K562 (cell line): ENCODE measurements at regions not wholly inside any gene's neighbourhood (a gene's known extent, or its start where the extent isn't known, plus 50 kb on each side); places are given as distances from the start of the nearest gene placed in this dataset.

Experiments
- ATAC-seq: fragments of 200-7000 bp; cut with Tn5 transposase; 3 replicates; pipeline ENCODE4 v1.9.1; 2020; ENCODE audit warnings: moderate library complexity
- BruUV-seq: library from RNA; stranded (reverse); fragments of 400-500 nt; replicated peaks from 2 replicates; lab custom pipeline; 2021; lab: Mats Ljungman, UMichigan
- CTCF ChIA-PET: fragments of 300-600 bp; formaldehyde crosslinking; extraction: SDS; loops from one replicate; lab custom pipeline; 2021; ENCODE audit warnings: low intra/inter-chr PET ratio; lab: Yijun Ruan, JAX
- POLR2A ChIA-PET: fragments of 300-600, 350-650 bp; sonication (Branson Sonifier 250); formaldehyde crosslinking; extraction: SDS; loops from one replicate; lab custom pipeline; 2021; ENCODE audit warnings: antibody characterized with exemption, inconsistent platforms; lab: Yijun Ruan, JAX
- DNase-seq, 4 experiments: peaks; one replicate each; pipeline versions ENCODE4 v3.0.0 to v3.0.0-alpha.2; 2011 to 2018; ENCODE audit warnings: low spot score in 3 of 4, mixed read lengths in 3 of 4; ENCODE audit errors: extremely low read depth in 1 of 4
- FAIRE-seq: peaks from 2 replicates; lab custom pipeline; 2011; peaks lifted over from hg19 to GRCh38; lab: Jason Lieb, UNC
- H2AFZ ChIP-seq: 2 replicates; pipeline ENCODE4 v1.6.0; 2011; ENCODE audit warnings: low read depth, low read length, control low read depth, inconsistent platforms
- H3K27ac ChIP-seq: fragments of 200-600 bp; 3 replicates; pipeline ENCODE4 v1.8.0; 2011; ENCODE audit warnings: low read depth, mild to moderate bottlenecking, control low read depth, inconsistent platforms, low read length, moderate library complexity, mixed read lengths; ENCODE audit errors: extremely low read depth
- H3K27me3 ChIP-seq, 2 experiments: fragments of 300-600 bp in 1 of 2; 2 replicates in 1 of 2; 3 replicates in 1 of 2; pipeline versions ENCODE4 v1.6.0 to v1.8.0; 2011; ENCODE audit warnings: inconsistent platforms in 2 of 2, low read length in 2 of 2, mild to moderate bottlenecking in 1 of 2, mixed read lengths in 1 of 2, moderate library complexity in 1 of 2; ENCODE audit not compliant: control insufficient read depth in 2 of 2, insufficient read depth in 2 of 2
- H3K36me3 ChIP-seq: fragments of 300-600 bp; 3 replicates; pipeline ENCODE4 v1.8.0; 2011; ENCODE audit warnings: mild to moderate bottlenecking, low read length, inconsistent platforms; ENCODE audit not compliant: control insufficient read depth, insufficient read depth
- H3K4me1 ChIP-seq, 2 experiments: fragments of 200-600 bp in 1 of 2; replicated peaks in 1 of 2; 2 replicates in 1 of 2; 3 replicates in 1 of 2; pipeline versions ENCODE4 v1.5.1 to v1.8.0; 2011; ENCODE audit warnings: inconsistent platforms in 2 of 2, low read length in 2 of 2, mild to moderate bottlenecking in 1 of 2, mixed read lengths in 1 of 2, moderate library complexity in 1 of 2; ENCODE audit not compliant: control insufficient read depth in 2 of 2, insufficient read depth in 2 of 2
- H3K4me2 ChIP-seq: 2 replicates; pipeline ENCODE4 v1.6.1; 2011; ENCODE audit warnings: low read length, control low read depth, inconsistent platforms, mixed read lengths; ENCODE audit not compliant: insufficient read depth
- H3K4me3 ChIP-seq: fragments of 200-600 bp; sonication (generic), shearing (Covaris generic); 2 replicates; pipeline ENCODE4 v1.5.1; 2016; ENCODE audit warnings: control low read depth, inconsistent platforms
- H3K79me2 ChIP-seq: fragments of 200-600 bp; 3 replicates; pipeline ENCODE4 v1.8.0; 2011; ENCODE audit warnings: low read length, inconsistent platforms; ENCODE audit not compliant: control insufficient read depth, insufficient read depth
- H3K9ac ChIP-seq, 2 experiments: 2 replicates each; pipeline versions ENCODE4 v1.6.0 to v1.6.1; 2011; ENCODE audit warnings: low read depth in 2 of 2, low read length in 2 of 2, control low read depth in 1 of 2, inconsistent platforms in 1 of 2, mild to moderate bottlenecking in 1 of 2, mixed read lengths in 1 of 2; ENCODE audit not compliant: insufficient read depth in 1 of 2
- H3K9me1 ChIP-seq: one replicate; pipeline ENCODE4 v1.6.0; 2011; ENCODE audit warnings: inconsistent platforms, mild to moderate bottlenecking, low read length, moderate library complexity; ENCODE audit not compliant: control insufficient read depth, insufficient read depth
- H3K9me3 ChIP-seq: replicated peaks from 2 replicates; pipeline ENCODE4 v1.5.1; 2011; ENCODE audit warnings: low read depth, low read length, inconsistent platforms; ENCODE audit not compliant: control insufficient read depth, insufficient read depth
- H4K20me1 ChIP-seq: replicated peaks from 2 replicates; pipeline ENCODE4 v1.6.1; 2011; ENCODE audit warnings: low read length, inconsistent platforms, mixed read lengths; ENCODE audit not compliant: control insufficient read depth, insufficient read depth
- HDGF ChIP-seq: fragments of 450-650 bp; IDR thresholded peaks from 2 replicates; pipeline ENCODE4 v1.6.1; 2016
- L3MBTL2 ChIP-seq: fragments of 450-650 bp; IDR thresholded peaks from 2 replicates; pipeline ENCODE4 v1.6.1; 2016; ENCODE audit warnings: mild to moderate bottlenecking, moderate library complexity
- MTA2 ChIP-seq: fragments of 450-650 bp; IDR thresholded peaks from 2 replicates; pipeline ENCODE4 v1.6.1; 2016; ENCODE audit warnings: low read depth
- RBM39 ChIP-seq: fragments of 200-400 bp; formaldehyde crosslinking; optimal IDR thresholded peaks from 2 replicates; pipeline ENCODE3; 2018; ENCODE audit warnings: low read depth, low read length
- YY1 ChIP-seq, 3 experiments: IDR thresholded peaks; 2 replicates each; pipeline ENCODE4 v1.6.1; 2011; ENCODE audit warnings: low read length in 2 of 3, mild to moderate bottlenecking in 2 of 3, moderate library complexity in 2 of 3, borderline replicate concordance in 1 of 3, control low read depth in 1 of 3, low read depth in 1 of 3; ENCODE audit not compliant: insufficient read depth in 3 of 3, insufficient replicate concordance in 2 of 3, control insufficient read depth in 1 of 3, insufficient read length in 1 of 3; ENCODE audit errors: extremely low read depth in 1 of 3
- ZNF347 ChIP-seq: fragments of 450-650 bp; formaldehyde crosslinking; IDR thresholded peaks from 2 replicates; pipeline ENCODE4 v1.4.0; 2020; ENCODE audit warnings: low read depth, mild to moderate bottlenecking, moderate library complexity
- ZNF384 ChIP-seq: IDR thresholded peaks from 2 replicates; pipeline ENCODE4 v1.6.1; 2012; ENCODE audit warnings: low read depth, low read length, improper control_type of control experiment
- ZNF551 ChIP-seq: fragments of 250-450 bp; sonication (Bioruptor Pico); IDR thresholded peaks from 2 replicates; pipeline ENCODE4 v1.5.0; 2021; ENCODE audit warnings: mild to moderate bottlenecking, moderate library complexity
- ZNF695 ChIP-seq: fragments of 450-650 bp; formaldehyde crosslinking; IDR thresholded peaks from 2 replicates; pipeline ENCODE4 v1.4.0; 2020; ENCODE audit warnings: mild to moderate bottlenecking, moderate library complexity
- ZNF77 ChIP-seq: fragments of 250-450 bp; sonication (Bioruptor Pico); IDR thresholded peaks from 2 replicates; pipeline ENCODE4 v1.5.0; 2020
- WGBS: fragments of 100-300 bp; shearing (Covaris generic); methylation state at CpG from one replicate; pipeline ENCODE4 v1.1.6; 2016; ENCODE audit warnings: low coverage, mixed read lengths; ENCODE audit not compliant: insufficient coverage; ENCODE audit errors: missing lambda C conversion rate; 5-methylcytosine and 5-hydroxymethylcytosine counted together
- in situ Hi-C: fragments of 300-500 bp; cut with MboI; formaldehyde crosslinking; loops from 4 replicates; pipeline ENCODE4 v1.15.0; 2018; ENCODE audit warnings: inconsistent platforms, mixed read lengths
- intact Hi-C: fragments of 100-400 bp; cut with micrococcal nuclease; formaldehyde crosslinking; loops from 2 replicates; pipeline ENCODE4 v1.14.2; 2022

GRCh38 chr4:19999276-19999675 lies 252.4 kb upstream of the SLIT2 start:
- Histone ChIP-seq H3K4me3 (no peak overlapping the region), H3K27me3 (no peaks in the 10 kb centered on the region), H3K9me3 (no peaks in the 10 kb centered on the region), H3K9ac (no peak overlapping the region), H3K9me1 (no peaks in the 10 kb centered on the region), H3K4me1 (no peaks in the 10 kb centered on the region), H2AFZ (no peak overlapping the region)
- 0% methylated on average over 1 of the region's 1 CpG for WGBS
- in situ Hi-C loops (no loop called here), intact Hi-C loops (no loop called here)
- ATAC-seq = no peak
- TF ChIP-seq ZNF77 (CRISPR knock-in tag) (no peak), L3MBTL2 (no peak), ZNF347 (CRISPR knock-in tag) (no peak), YY1 (IDR thresholded peaks at IDR 0.05; ENCODE audit: borderline replicate concordance in 1 of 3, control insufficient read depth in 1 of 3, extremely low read depth in 1 of 3, insufficient read depth in 3 of 3, insufficient read length in 1 of 3, insufficient replicate concordance in 2 of 3, low read depth in 1 of 3, low read length in 2 of 3) (no peak), RBM39 (no peak), HDGF (no peak), ZNF384 (no peak), MTA2 (no peak), ZNF695 (CRISPR knock-in tag) (no peak), ZNF551 (no peak)
- TF ChIP-seq, all 486 proteins: peak for 0
- DNase-seq = no peak
- Histone ChIP-seq H3K79me2 (no peaks in the 10 kb centered on the region), H4K20me1 (no peaks in the 10 kb centered on the region), H3K36me3 (no peaks in the 10 kb centered on the region), H3K4me2 (no peak overlapping the region), H3K27ac (no peak overlapping the region)
- no peak for FAIRE-seq
- ChIA-PET CTCF (no interaction called here), POLR2A (no interaction called here)
- BruUV-seq = no TSS peak
